ENCODE measurements at regions not wholly inside any gene's neighbourhood (a gene's known extent, or its start where the extent isn't known, plus 50 kb on each side); places are given as distances from the start of the nearest gene placed in this dataset.

GRCh38 chr7:123397746-123398338 lies 136.6 kb downstream of the IQUB start:
- TF ChIP-seq FOXA2 (IDR thresholded peaks at IDR 0.05) (no peak), GABPA (IDR thresholded peaks at IDR 0.05 in 1 of 2, conservative IDR thresholded peaks at IDR 0.05 in 1 of 2) (no peak), FOXA1 (IDR thresholded peaks at IDR 0.05) (no peak), RAD21 (IDR thresholded peaks at IDR 0.05) (no peak)

GRCh38 chr7:123393623-123394022 lies 140.8 kb downstream of the IQUB start:
- Histone ChIP-seq H3K27ac (ENCODE audit: low read depth in 1 of 2, low read length in 2 of 2) (no peak overlapping the region), H3K27me3 (ENCODE audit: control insufficient read depth in 4 of 4, insufficient read depth in 4 of 4, low read length in 3 of 4) (no peaks in the 10 kb centered on the region), H3K4me1 (ENCODE audit: control insufficient read depth in 4 of 4, insufficient read depth in 4 of 4, low read length in 3 of 4) (no peaks in the 10 kb centered on the region), H3K9ac (ENCODE audit: low read depth in 1 of 2, low read length in 2 of 2) (no peak overlapping the region), H3K4me3 (ENCODE audit: low read depth in 1 of 3, low read length in 3 of 3) (no peak overlapping the region), H3K9me3 (ENCODE audit: control insufficient read depth in 4 of 4, low read length in 3 of 4) (no peaks in the 10 kb centered on the region), H3K36me3 (ENCODE audit: control insufficient read depth in 4 of 4, insufficient read depth in 3 of 4, low read depth in 1 of 4, low read length in 3 of 4) (no peaks in the 10 kb centered on the region)
- TF ChIP-seq HNF4A (conservative IDR thresholded peaks at IDR 0.05) (no peak), RXRA (IDR thresholded peaks at IDR 0.05) (no peak), YY1 (IDR thresholded peaks at IDR 0.05) (no peak), JUND (IDR thresholded peaks at IDR 0.05) (no peak), NR2F2 (IDR thresholded peaks at IDR 0.05) (no peak), EGR1 (IDR thresholded peaks at IDR 0.05; ENCODE audit: low read depth in 2 of 2) (no peak), ATF3 (IDR thresholded peaks at IDR 0.05) (no peak), TAF1 (conservative IDR thresholded peaks at IDR 0.05) (no peak), MAX (IDR thresholded peaks at IDR 0.05) (no peak), CTCF (IDR thresholded peaks at IDR 0.05; ENCODE audit: low read depth, low read length, missing input control) (no peak), GABPA (IDR thresholded peaks at IDR 0.05 in 1 of 2, conservative IDR thresholded peaks at IDR 0.05 in 1 of 2) (no peak), RAD21 (IDR thresholded peaks at IDR 0.05) (no peak)
- WGBS, result 46% methylated on average over 6 of the region's 6 CpGs
- DNase-seq (ENCODE audit: low spot score), result no peak

More at GRCh38 chr7:123397746-123398338, 136.6 kb downstream of the IQUB start:
- Histone ChIP-seq H3K27me3 (ENCODE audit: control insufficient read depth in 4 of 4, insufficient read depth in 4 of 4, low read length in 3 of 4) (no peaks in the 10 kb centered on the region), H3K27ac (ENCODE audit: low read depth in 1 of 2, low read length in 2 of 2) (no peak overlapping the region), H3K4me1 (ENCODE audit: control insufficient read depth in 4 of 4, insufficient read depth in 4 of 4, low read length in 3 of 4) (no peaks in the 10 kb centered on the region), H3K9ac (ENCODE audit: low read depth in 1 of 2, low read length in 2 of 2) (no peak overlapping the region), H3K9me3 (ENCODE audit: control insufficient read depth in 4 of 4, low read length in 3 of 4) (peaks cover 0 to 3% (median 0%) of the 10 kb centered on the region in 4 donors), H3K4me3 (ENCODE audit: low read depth in 1 of 3, low read length in 3 of 3) (no peak overlapping the region), H3K36me3 (ENCODE audit: control insufficient read depth in 4 of 4, insufficient read depth in 3 of 4, low read depth in 1 of 4, low read length in 3 of 4) (no peaks in the 10 kb centered on the region)
- WGBS, result 72% methylated on average over 6 of the region's 6 CpGs
- DNase-seq (ENCODE audit: low spot score), result no peak

GRCh38 chr7:123372368-123372767 lies 162.0 kb downstream of the IQUB start:
- no peak for TF ChIP-seq NR2F2 (IDR thresholded peaks at IDR 0.05)
- no peak for TF ChIP-seq YY1 (IDR thresholded peaks at IDR 0.05)
- TF ChIP-seq JUND (IDR thresholded peaks at IDR 0.05), result no peak
- no peak for TF ChIP-seq ATF3 (IDR thresholded peaks at IDR 0.05)
- no peak for TF ChIP-seq HNF4G (IDR thresholded peaks at IDR 0.05)
- no peak for TF ChIP-seq MAX (IDR thresholded peaks at IDR 0.05)
- no peak for TF ChIP-seq REST (IDR thresholded peaks at IDR 0.05)
- peaks cover 0 to 2% (median 0%) of the 10 kb centered on the region in 4 donors for H3K9me3 ChIP-seq (ENCODE audit: control insufficient read depth in 4 of 4, low read length in 3 of 4)
- no peak overlapping the region for H3K4me3 ChIP-seq (ENCODE audit: low read depth in 1 of 3, low read length in 3 of 3)
- H3K27ac ChIP-seq (ENCODE audit: low read depth in 1 of 2, low read length in 2 of 2), result no peak overlapping the region
- H3K27me3 ChIP-seq (ENCODE audit: control insufficient read depth in 4 of 4, insufficient read depth in 4 of 4, low read length in 3 of 4), result no peaks in the 10 kb centered on the region
- no peak for DNase-seq (ENCODE audit: low spot score)
- no peak overlapping the region for H3K9ac ChIP-seq (ENCODE audit: low read depth in 1 of 2, low read length in 2 of 2)
- H3K36me3 ChIP-seq (ENCODE audit: control insufficient read depth in 4 of 4, insufficient read depth in 3 of 4, low read depth in 1 of 4, low read length in 3 of 4), result no peaks in the 10 kb centered on the region
- H3K4me1 ChIP-seq (ENCODE audit: control insufficient read depth in 4 of 4, insufficient read depth in 4 of 4, low read length in 3 of 4), result no peaks in the 10 kb centered on the region
- 79% methylated on average over 1 of the region's 1 CpG for WGBS

Measured in liver (tissue), 8 donors.